ENCODE measurements at regions not wholly inside any gene's neighbourhood (a gene's known extent, or its start where the extent isn't known, plus 50 kb on each side); places are given as distances from the start of the nearest gene placed in this dataset.

GRCh38 chr3:26438325-26438940 is 184.1 kb upstream of the LRRC3B start:
- intact Hi-C loops (cut with micrococcal nuclease; ENCODE audit: unreplicated experiment), result no loop called here
- WGBS (ENCODE audit: low lambda C conversion rate), result 25% methylated on average over 4 of the region's 4 CpGs
- DNase-seq (ENCODE audit: low spot score), result no peak
- Histone ChIP-seq H3K4me3 (replicated peaks in 1 of 3; ENCODE audit: insufficient read depth in 1 of 3, low read depth in 2 of 3, low read length in 3 of 3) (no peak overlapping the region), H3K36me3 (replicated peaks in 1 of 2; ENCODE audit: control insufficient read depth in 1 of 2, insufficient read depth in 2 of 2, low read length in 2 of 2) (no peaks in the 10 kb centered on the region), H3K4me2 (ENCODE audit: low read depth, low read length) (no peak overlapping the region), H3K27me3 (ENCODE audit: control insufficient read depth in 1 of 2, insufficient read depth in 2 of 2, low read length in 2 of 2) (no peaks in the 10 kb centered on the region), H3K27ac (ENCODE audit: extremely low read length, insufficient read depth, low read length) (no peak overlapping the region), H4K20me1 (ENCODE audit: insufficient read depth, low read length) (no peaks in the 10 kb centered on the region), H3K9ac (ENCODE audit: insufficient read depth, low read depth, low read length) (no peak overlapping the region), H3K79me2 (ENCODE audit: insufficient read depth, low read length) (no peaks in the 10 kb centered on the region), H3K4me1 (ENCODE audit: insufficient read depth, low read length) (no peaks in the 10 kb centered on the region), H2AFZ (ENCODE audit: low read length) (no peak overlapping the region), H3K9me3 (ENCODE audit: low read length) (peaks cover 71% of the 10 kb centered on the region)
- ATAC-seq, result no peak
- TF ChIP-seq NFE2L2 (IDR thresholded peaks at IDR 0.05; ENCODE audit: low read length) (peak; percentile 65), MAFK (conservative IDR thresholded peaks at IDR 0.05 in 1 of 2, IDR thresholded peaks at IDR 0.05 in 1 of 2; ENCODE audit: low read length in 2 of 2) (peak; percentile 57 to 62), ELF1 (CRISPR knock-in tag; IDR thresholded peaks at IDR 0.05) (no peak)
- ChIA-PET POLR2A (no interaction called here), CTCF (ENCODE audit: low intra/inter-chr PET ratio, low total read pairs) (no interaction called here)
- no peak for FAIRE-seq
- in situ Hi-C loops (cut with HindIII; ENCODE audit: extremely low pct_ligation_motif_present, low pct_unique_long_range_greater_than_20kb), result no loop called here
- BruUV-seq (replicated peaks), result no TSS peak

DNA sequence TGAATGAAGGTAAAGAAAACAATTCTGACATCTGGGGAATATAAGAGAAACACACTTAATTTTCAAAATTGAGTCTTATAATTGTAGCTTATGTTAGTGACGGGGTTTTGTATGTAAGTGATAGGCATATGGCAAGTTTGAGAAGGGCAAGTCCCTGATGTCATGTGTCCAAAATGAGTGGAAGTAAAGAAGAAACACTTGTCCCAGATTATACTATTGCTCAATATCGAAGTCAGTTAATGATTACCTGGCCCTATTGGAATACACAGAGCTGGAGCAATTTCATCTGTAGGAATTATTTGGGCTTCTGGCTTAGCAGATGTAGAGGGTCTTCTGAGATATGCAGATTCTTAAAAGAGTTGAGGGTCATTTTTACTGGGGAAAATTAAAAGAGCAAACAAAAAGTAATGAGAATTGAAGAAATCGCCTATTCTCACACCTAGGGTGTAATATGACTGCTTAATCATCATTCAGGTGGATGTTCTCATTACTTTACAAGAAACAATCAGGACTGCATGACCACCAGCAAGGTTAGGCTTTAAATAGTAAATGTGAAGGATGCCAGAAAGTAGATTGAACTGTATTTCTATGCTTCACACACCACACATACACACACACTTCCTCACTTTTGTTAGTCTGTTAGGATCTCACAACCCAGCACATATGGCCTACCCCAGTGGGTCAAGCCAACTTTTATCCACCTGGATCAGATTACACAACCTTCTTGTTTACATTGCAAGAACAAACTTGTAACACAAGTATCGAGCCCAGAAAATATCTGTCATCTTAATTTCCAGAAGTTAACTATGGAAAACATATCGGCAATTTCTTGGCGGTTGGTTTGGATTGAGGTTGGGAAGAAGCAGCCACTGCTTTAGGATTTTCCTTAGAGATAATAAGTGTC is 183.3 kb upstream of the LRRC3B start:
- no peak for TF ChIP-seq AFF4 (CRISPR knock-in tag; IDR thresholded peaks at IDR 0.05)
- peak; percentile 73 for TF ChIP-seq CEBPB (IDR thresholded peaks at IDR 0.05; ENCODE audit: borderline replicate concordance, low read depth, low read length)
- TF ChIP-seq, protein P1, sequence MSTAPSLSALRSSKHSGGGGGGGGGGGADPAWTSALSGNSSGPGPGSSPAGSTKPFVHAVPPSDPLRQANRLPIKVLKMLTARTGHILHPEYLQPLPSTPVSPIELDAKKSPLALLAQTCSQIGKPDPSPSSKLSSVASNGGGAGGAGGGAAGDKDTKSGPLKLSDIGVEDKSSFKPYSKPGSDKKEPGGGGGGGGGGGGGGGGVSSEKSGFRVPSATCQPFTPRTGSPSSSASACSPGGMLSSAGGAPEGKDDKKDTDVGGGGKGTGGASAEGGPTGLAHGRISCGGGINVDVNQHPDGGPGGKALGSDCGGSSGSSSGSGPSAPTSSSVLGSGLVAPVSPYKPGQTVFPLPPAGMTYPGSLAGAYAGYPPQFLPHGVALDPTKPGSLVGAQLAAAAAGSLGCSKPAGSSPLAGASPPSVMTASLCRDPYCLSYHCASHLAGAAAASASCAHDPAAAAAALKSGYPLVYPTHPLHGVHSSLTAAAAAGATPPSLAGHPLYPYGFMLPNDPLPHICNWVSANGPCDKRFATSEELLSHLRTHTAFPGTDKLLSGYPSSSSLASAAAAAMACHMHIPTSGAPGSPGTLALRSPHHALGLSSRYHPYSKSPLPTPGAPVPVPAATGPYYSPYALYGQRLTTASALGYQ (CRISPR knock-in tag; IDR thresholded peaks at IDR 0.05), result no peak
- TF ChIP-seq DDIT3 (CRISPR knock-in tag; IDR thresholded peaks at IDR 0.05), result no peak
- TF ChIP-seq SRSF4 (IDR thresholded peaks at IDR 0.05; ENCODE audit: low read depth, low read length, poor library complexity, severe bottlenecking), result no peak
- intact Hi-C loops (cut with micrococcal nuclease; ENCODE audit: unreplicated experiment), result no loop called here
- no peak for DNase-seq (ENCODE audit: low spot score)
- Histone ChIP-seq H3K4me1 (ENCODE audit: insufficient read depth, low read length) (no peaks in the 10 kb centered on the region), H3K27ac (ENCODE audit: extremely low read length, insufficient read depth, low read length) (no peak overlapping the region), H3K4me3 (replicated peaks in 1 of 3; ENCODE audit: insufficient read depth in 1 of 3, low read depth in 2 of 3, low read length in 3 of 3) (no peak overlapping the region), H2AFZ (ENCODE audit: low read length) (no peak overlapping the region), H3K4me2 (ENCODE audit: low read depth, low read length) (no peak overlapping the region), H4K20me1 (ENCODE audit: insufficient read depth, low read length) (no peaks in the 10 kb centered on the region), H3K36me3 (replicated peaks in 1 of 2; ENCODE audit: control insufficient read depth in 1 of 2, insufficient read depth in 2 of 2, low read length in 2 of 2) (no peaks in the 10 kb centered on the region), H3K27me3 (ENCODE audit: control insufficient read depth in 1 of 2, insufficient read depth in 2 of 2, low read length in 2 of 2) (no peaks in the 10 kb centered on the region), H3K9ac (ENCODE audit: insufficient read depth, low read depth, low read length) (no peak overlapping the region), H3K9me3 (ENCODE audit: low read length) (peaks cover 70% of the 10 kb centered on the region), H3K79me2 (ENCODE audit: insufficient read depth, low read length) (no peaks in the 10 kb centered on the region)
- POLR2A ChIA-PET, result no interaction called here
- WGBS (ENCODE audit: low lambda C conversion rate), result 35% methylated on average over 6 of the region's 6 CpGs
- CTCF ChIA-PET (ENCODE audit: low intra/inter-chr PET ratio, low total read pairs), result no interaction called here
- in situ Hi-C loops (cut with HindIII; ENCODE audit: extremely low pct_ligation_motif_present, low pct_unique_long_range_greater_than_20kb), result no loop called here
- no peak for ATAC-seq
- FAIRE-seq, result no peak
- no TSS peak for BruUV-seq (replicated peaks)

Data from HepG2 (cell line).